Breast epithelium (tissue), 3 donors: ENCODE measurements at regions not wholly inside any gene's neighbourhood (a gene's known extent, or its start where the extent isn't known, plus 50 kb on each side); places are given as distances from the start of the nearest gene placed in this dataset.

Experiments used
- CTCF ChIP-seq, 3 donors: fragments of 450-650 bp; IDR thresholded peaks; one replicate each; pipeline ENCODE4 v1.5.1; 2016 to 2017; ENCODE audit warnings: antibody characterized with exemption in 3 of 3, mild to moderate bottlenecking in 3 of 3, moderate library complexity in 3 of 3
- POLR2A ChIP-seq: fragments of 450-650 bp; IDR thresholded peaks from one replicate; pipeline ENCODE4 v1.6.1; 2016; ENCODE audit warnings: antibody characterized with exemption, mild to moderate bottlenecking, moderate library complexity

- TF ChIP-seq CTCF (IDR thresholded peaks at IDR 0.05) = no peak
- TF ChIP-seq POLR2A = no peak
Measured at GRCh38 chr10:53528974-53529373, 756.4 kb upstream of the MBL2 start.
